Activated naive CD8-positive, alpha-beta T cell treated with anti-CD3 and anti-CD28 coated beads, Interleukin-2, amount 10 ng/mL, durations not matched to agents 7 days and 5 days (primary cell): ENCODE measurements at regions not wholly inside any gene's neighbourhood (a gene's known extent, or its start where the extent isn't known, plus 50 kb on each side); places are given as distances from the start of the nearest gene placed in this dataset.
"Not testable (repeated sequence)": the region's sequence is repeated elsewhere in the genome, so short reads cannot be mapped to it uniquely, and the experiment has no call there.

Experiments
- ATAC-seq: fragments of 150-1000 bp; cut with Tn5 transposase; one replicate; pipeline ENCODE4 v1.10.0; 2021; ENCODE audit warnings: low read depth, moderate library complexity
- POLR2A ChIA-PET: fragments of 350-600 bp; sonication (Branson Sonifier 250); formaldehyde crosslinking; loops from one replicate; lab custom pipeline; 2021; ENCODE audit warnings: antibody characterized with exemption; lab: Charles Lee
- DNase-seq: peaks from one replicate; pipeline ENCODE4 v3.0.0; 2021
- H3K27ac Mint-ChIP-seq: one replicate; pipeline ENCODE4 v1.8.0; 2022; ENCODE audit warnings: mild to moderate bottlenecking, mixed read lengths
- H3K27me3 Mint-ChIP-seq: one replicate; pipeline ENCODE4 v1.8.0; 2022; ENCODE audit warnings: mild to moderate bottlenecking, moderate library complexity, mixed read lengths
- H3K36me3 Mint-ChIP-seq: one replicate; pipeline ENCODE4 v1.8.0; 2021; ENCODE audit warnings: mild to moderate bottlenecking, mixed read lengths
- H3K4me1 Mint-ChIP-seq: one replicate; pipeline ENCODE4 v1.8.0; 2021; ENCODE audit warnings: mixed read lengths
- H3K4me3 Mint-ChIP-seq: one replicate; pipeline ENCODE4 v1.8.0; 2022; ENCODE audit warnings: mild to moderate bottlenecking, moderate library complexity, mixed read lengths
- H3K9me3 Mint-ChIP-seq: one replicate; pipeline ENCODE4 v1.8.0; 2021; ENCODE audit warnings: mixed read lengths

- POLR2A ChIA-PET: no interaction called here
- Mint-ChIP-seq H3K36me3 (no peaks in the 10 kb centered on the region), H3K27me3 (no peaks in the 10 kb centered on the region), H3K27ac (no peak overlapping the region), H3K9me3 (peaks cover 3% of the 10 kb centered on the region), H3K4me1 (no peaks in the 10 kb centered on the region), H3K4me3 (no peak overlapping the region)
- DNase-seq (no peak), ATAC-seq (no peak)
Measured at GRCh38 chr6:74735304-74735703, 470.5 kb downstream of the COL12A1 start.

DNA sequence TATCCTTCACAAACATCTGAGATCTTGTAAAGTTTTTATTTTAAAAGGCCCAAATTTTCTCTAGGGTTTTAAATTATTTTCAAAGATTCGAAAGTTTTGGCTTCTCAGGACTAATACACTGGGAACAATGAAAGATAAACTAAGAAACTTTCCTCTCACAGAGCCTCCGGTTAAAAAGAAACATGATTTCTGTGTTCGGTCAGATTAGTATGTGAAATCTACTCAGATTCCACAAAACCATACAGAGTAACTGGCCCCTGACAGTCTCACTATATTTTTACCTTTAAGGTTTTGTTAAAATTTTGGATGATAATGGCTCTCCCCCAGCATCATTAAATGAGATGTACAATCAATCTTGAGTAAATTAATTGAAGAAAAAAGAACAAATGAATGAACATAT is 471.0 kb downstream of the COL12A1 start:
- H3K4me3 Mint-ChIP-seq: no peak overlapping the region
- H3K36me3 Mint-ChIP-seq: no peaks in the 10 kb centered on the region
- DNase-seq (no peak), ATAC-seq (no peak)
- POLR2A ChIA-PET: no interaction called here
- H3K27me3 Mint-ChIP-seq: no peaks in the 10 kb centered on the region
- peaks cover 3% of the 10 kb centered on the region for H3K9me3 Mint-ChIP-seq
- no peaks in the 10 kb centered on the region for H3K4me1 Mint-ChIP-seq
- no peak overlapping the region for H3K27ac Mint-ChIP-seq

DNA sequence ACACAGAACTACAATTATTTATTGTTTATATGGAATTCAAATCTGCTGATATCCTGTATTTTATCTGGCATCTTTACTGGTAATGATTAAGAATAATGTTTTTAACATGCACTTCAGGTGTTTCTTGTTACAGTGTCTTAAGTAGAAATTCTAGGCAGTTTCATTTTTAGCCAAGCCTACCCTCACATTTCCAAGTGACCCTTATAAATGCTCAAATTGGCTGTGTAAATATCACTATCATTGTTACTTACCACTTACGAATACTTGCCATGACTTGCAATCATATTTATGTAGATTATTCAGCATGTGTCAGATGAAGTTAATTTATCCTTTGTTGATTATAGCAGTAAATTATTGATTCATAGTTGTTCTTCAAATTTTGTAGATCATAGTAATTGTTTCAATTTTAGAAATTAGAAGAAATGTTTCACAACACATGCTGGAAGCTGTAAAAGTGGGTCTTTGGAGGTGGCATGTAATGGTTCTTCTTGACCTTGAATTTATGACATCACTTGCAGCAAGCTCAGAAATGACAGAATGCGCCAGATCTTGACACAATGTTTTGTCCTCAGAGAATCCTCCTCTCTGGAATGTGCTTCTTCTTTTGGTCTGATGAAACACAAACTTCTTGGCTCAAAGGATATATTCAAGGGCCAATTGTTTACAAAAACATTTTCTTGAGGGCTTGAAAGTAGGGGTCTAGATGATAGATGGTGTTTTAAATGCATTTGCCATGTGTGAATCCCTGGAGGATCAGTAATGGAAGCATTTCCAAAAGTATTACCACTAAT is 471.8 kb downstream of the COL12A1 start:
- Mint-ChIP-seq H3K36me3 (no peaks in the 10 kb centered on the region), H3K9me3 (peaks cover 3% of the 10 kb centered on the region), H3K4me1 (no peaks in the 10 kb centered on the region), H3K4me3 (no peak overlapping the region), H3K27ac (no peak overlapping the region), H3K27me3 (no peaks in the 10 kb centered on the region)
- POLR2A ChIA-PET: no interaction called here
- DNase-seq (no peak), ATAC-seq (no peak)

DNA sequence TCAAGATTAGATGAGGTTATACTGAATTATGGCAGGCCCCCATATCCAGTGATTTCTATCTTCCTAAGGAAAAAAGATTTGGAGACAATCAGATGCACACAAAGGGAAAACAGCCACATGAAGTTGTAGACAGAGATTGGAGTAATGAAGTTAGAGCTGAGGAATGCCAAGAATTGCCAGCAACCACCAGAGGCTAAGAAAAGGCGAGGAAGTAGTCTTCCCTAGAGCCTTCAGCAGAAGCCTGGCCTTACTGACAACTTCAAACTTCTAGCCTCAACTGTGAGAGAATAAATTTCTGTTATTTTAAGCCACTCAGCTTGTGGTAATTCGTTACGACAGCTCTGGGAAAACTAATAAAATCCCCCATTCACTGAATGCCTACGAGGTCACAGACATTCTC is 473.9 kb downstream of the COL12A1 start:
- Mint-ChIP-seq H3K27me3 (no peaks in the 10 kb centered on the region), H3K36me3 (no peaks in the 10 kb centered on the region), H3K4me3 (no peak overlapping the region), H3K27ac (no peak overlapping the region), H3K9me3 (peaks cover 3% of the 10 kb centered on the region), H3K4me1 (no peaks in the 10 kb centered on the region)
- ATAC-seq (no peak), DNase-seq (no peak)
- POLR2A ChIA-PET: no interaction called here

DNA sequence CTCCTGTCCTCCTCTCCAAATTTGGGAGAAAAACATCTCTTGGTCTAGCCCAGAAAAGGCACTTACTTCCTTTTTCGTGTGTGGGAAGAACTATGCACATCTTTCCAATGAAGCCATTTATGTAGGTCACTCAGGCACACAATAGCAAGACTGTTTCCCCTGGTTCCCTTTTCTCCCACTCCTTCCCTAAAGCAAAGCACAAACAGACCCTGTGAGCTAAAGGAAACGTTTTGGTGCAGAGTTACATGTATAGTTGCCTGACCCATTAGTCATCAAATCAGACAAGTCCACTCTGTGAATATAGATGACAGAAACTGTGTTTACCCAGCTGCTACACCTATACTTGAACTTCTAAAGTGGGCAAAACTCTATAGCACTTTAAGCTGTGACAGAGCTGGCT is 474.6 kb downstream of the COL12A1 start:
- peaks cover 5% of the 10 kb centered on the region for H3K9me3 Mint-ChIP-seq
- POLR2A ChIA-PET: no interaction called here
- ATAC-seq: no peak
- no peaks in the 10 kb centered on the region for H3K36me3 Mint-ChIP-seq
- no peak for DNase-seq
- H3K27me3 Mint-ChIP-seq: no peaks in the 10 kb centered on the region
- H3K4me1 Mint-ChIP-seq: no peaks in the 10 kb centered on the region
- H3K27ac Mint-ChIP-seq: no peak overlapping the region
- H3K4me3 Mint-ChIP-seq: no peak overlapping the region

GRCh38 chr6:74720923-74721322 is 484.9 kb downstream of the COL12A1 start:
- POLR2A ChIA-PET: no interaction called here
- Mint-ChIP-seq H3K4me3 (no peak overlapping the region), H3K4me1 (no peaks in the 10 kb centered on the region), H3K27ac (no peak overlapping the region), H3K27me3 (no peaks in the 10 kb centered on the region), H3K9me3 (peaks cover 3% of the 10 kb centered on the region), H3K36me3 (no peaks in the 10 kb centered on the region)
- ATAC-seq (no peak), DNase-seq (no peak)

- Mint-ChIP-seq H3K27ac (no peak overlapping the region), H3K9me3 (no peaks in the 10 kb centered on the region), H3K4me1 (no peaks in the 10 kb centered on the region), H3K27me3 (no peaks in the 10 kb centered on the region), H3K36me3 (no peaks in the 10 kb centered on the region), H3K4me3 (no peak overlapping the region)
- ATAC-seq (no peak), DNase-seq (no peak)
- POLR2A ChIA-PET: no interaction called here
Measured at GRCh38 chr6:74717591-74717990, 488.3 kb downstream of the COL12A1 start.

DNA sequence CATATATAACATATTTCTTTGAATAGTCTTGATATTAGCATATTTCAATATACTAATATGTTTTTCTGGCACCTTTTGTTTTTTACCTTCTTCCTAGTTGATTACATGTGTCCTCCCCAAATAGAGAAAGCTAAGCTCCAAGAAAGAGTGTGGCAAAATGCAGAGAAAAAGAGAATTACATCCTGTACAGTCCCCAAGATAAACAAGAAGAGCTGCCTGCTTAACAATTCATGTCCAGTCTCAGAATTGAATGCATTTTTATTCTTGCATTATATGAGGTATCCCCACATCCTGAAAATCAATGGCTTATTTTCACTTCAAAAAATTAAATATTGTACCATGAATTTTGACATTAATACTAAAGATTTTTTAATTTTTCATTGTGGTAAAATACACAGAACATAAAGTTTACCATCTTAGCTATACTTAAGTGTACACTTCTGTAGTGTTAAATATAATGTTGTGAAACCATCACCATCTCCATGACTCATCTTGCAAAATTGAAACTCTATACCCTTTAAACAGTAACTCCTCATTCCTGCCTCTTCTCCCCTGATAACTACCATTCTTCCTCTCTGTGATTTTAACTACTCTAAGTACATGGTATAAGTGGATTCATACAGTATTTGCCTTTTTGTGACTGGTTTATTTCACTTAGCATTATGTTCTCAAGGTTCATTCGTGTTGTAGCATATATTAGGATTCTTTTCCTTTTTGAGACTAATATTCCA is 490.3 kb downstream of the COL12A1 start:
- POLR2A ChIA-PET: no interaction called here

GRCh38 chr6:74713941-74714340 is 491.9 kb downstream of the COL12A1 start:
- Mint-ChIP-seq H3K9me3 (no peaks in the 10 kb centered on the region), H3K4me3 (no peak overlapping the region), H3K27ac (no peak overlapping the region), H3K36me3 (no peaks in the 10 kb centered on the region), H3K4me1 (no peaks in the 10 kb centered on the region), H3K27me3 (no peaks in the 10 kb centered on the region)
- no peak for DNase-seq
- POLR2A ChIA-PET: no interaction called here
- no peak for ATAC-seq

More for the DNA sequence above, 490.3 kb downstream of the COL12A1 start:
- H3K27me3 Mint-ChIP-seq: no peaks in the 10 kb centered on the region
- no peaks in the 10 kb centered on the region for H3K4me1 Mint-ChIP-seq
- H3K9me3 Mint-ChIP-seq: no peaks in the 10 kb centered on the region
- no peak for DNase-seq
- ATAC-seq: no peak
- no peaks in the 10 kb centered on the region for H3K36me3 Mint-ChIP-seq
- H3K27ac Mint-ChIP-seq: no peak overlapping the region
- no peak overlapping the region for H3K4me3 Mint-ChIP-seq

- no peak for ATAC-seq
- POLR2A ChIA-PET: no interaction called here
- no peak overlapping the region for H3K27ac Mint-ChIP-seq
- H3K4me3 Mint-ChIP-seq: no peak overlapping the region
- H3K27me3 Mint-ChIP-seq: no peaks in the 10 kb centered on the region
- no peak for DNase-seq
- no peaks in the 10 kb centered on the region for H3K9me3 Mint-ChIP-seq
- no peaks in the 10 kb centered on the region for H3K4me1 Mint-ChIP-seq
- no peaks in the 10 kb centered on the region for H3K36me3 Mint-ChIP-seq
Measured at GRCh38 chr6:74705451-74705850, 500.4 kb downstream of the COL12A1 start.

- H3K36me3 Mint-ChIP-seq, H3K27me3 Mint-ChIP-seq, DNase-seq, H3K4me1 Mint-ChIP-seq, ATAC-seq, H3K4me3 Mint-ChIP-seq, POLR2A ChIA-PET, H3K9me3 Mint-ChIP-seq, H3K27ac Mint-ChIP-seq: not testable (repeated sequence)
Measured at GRCh38 chr6:74704540-74704939, 501.3 kb downstream of the COL12A1 start.

DNA sequence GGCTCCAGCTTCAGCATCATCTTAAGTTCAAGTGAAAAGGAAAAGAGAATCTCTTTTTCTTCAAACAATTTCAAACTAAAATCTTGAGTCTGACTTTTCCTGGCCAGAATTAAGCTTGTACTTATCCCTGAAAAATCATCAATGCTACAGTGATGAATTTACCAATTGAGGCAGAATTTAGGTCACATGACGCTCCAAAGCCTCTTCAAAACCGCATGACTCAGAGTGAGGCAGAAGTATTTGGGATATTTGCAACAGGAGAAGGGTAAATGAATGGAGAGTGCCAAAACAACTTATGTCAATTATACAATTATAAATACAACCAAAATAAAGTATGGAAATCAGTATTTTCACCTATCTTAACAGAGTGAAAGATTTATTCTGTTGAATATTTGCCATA is 515.5 kb downstream of the COL12A1 start:
- no peak overlapping the region for H3K27ac Mint-ChIP-seq
- POLR2A ChIA-PET: no interaction called here
- no peaks in the 10 kb centered on the region for H3K36me3 Mint-ChIP-seq
- H3K4me3 Mint-ChIP-seq: no peak overlapping the region
- ATAC-seq (no peak), DNase-seq (no peak)
- H3K27me3 Mint-ChIP-seq: no peaks in the 10 kb centered on the region
- no peaks in the 10 kb centered on the region for H3K9me3 Mint-ChIP-seq
- H3K4me1 Mint-ChIP-seq: no peaks in the 10 kb centered on the region

GRCh38 chr6:74689601-74690000 is 516.3 kb downstream of the COL12A1 start:
- Mint-ChIP-seq H3K4me3 (no peak overlapping the region), H3K27me3 (no peaks in the 10 kb centered on the region), H3K4me1 (no peaks in the 10 kb centered on the region), H3K36me3 (no peaks in the 10 kb centered on the region), H3K9me3 (no peaks in the 10 kb centered on the region), H3K27ac (no peak overlapping the region)
- ATAC-seq (no peak), DNase-seq (no peak)
- POLR2A ChIA-PET: no interaction called here

GRCh38 chr6:74677463-74677862 is 528.4 kb downstream of the COL12A1 start:
- no peak for DNase-seq
- no peak for ATAC-seq
- Mint-ChIP-seq H3K4me1 (no peaks in the 10 kb centered on the region), H3K27me3 (no peaks in the 10 kb centered on the region), H3K36me3 (no peaks in the 10 kb centered on the region), H3K9me3 (peaks cover 1% of the 10 kb centered on the region), H3K4me3 (no peak overlapping the region), H3K27ac (no peak overlapping the region)
- POLR2A ChIA-PET: no interaction called here
